ENCODE measurements at regions not wholly inside any gene's neighbourhood (a gene's known extent, or its start where the extent isn't known, plus 50 kb on each side); places are given as distances from the start of the nearest gene placed in this dataset.

- TF ChIP-seq ZNF274 (IDR thresholded peaks at IDR 0.05; ENCODE audit: low read depth, low read length) (no peak), YY1 (IDR thresholded peaks at IDR 0.05; ENCODE audit: insufficient read depth, insufficient read length) (no peak), SUZ12 (IDR thresholded peaks at IDR 0.05; ENCODE audit: extremely low read depth, insufficient read depth, insufficient read length) (no peak)
Observed at GRCh38 chr7:26600411-26600810, 264.0 kb downstream of the SKAP2 start.
